ENCODE measurements at regions not wholly inside any gene's neighbourhood (a gene's known extent, or its start where the extent isn't known, plus 50 kb on each side); places are given as distances from the start of the nearest gene placed in this dataset.

GRCh38 chr2:215771241-215771640 is 242.1 kb downstream of the MREG start:
- DNase-seq (ENCODE audit: low read depth), result no peak

- no peak for DNase-seq (ENCODE audit: low read depth)
These were observed 242.7 kb downstream of the MREG start for GRCh38 chr2:215770668-215771067.

- no peak for DNase-seq (ENCODE audit: low read depth)
These were observed 244.1 kb downstream of the MREG start for GRCh38 chr2:215769246-215769645.

- DNase-seq (ENCODE audit: low read depth), result no peak
These were observed 245.7 kb downstream of the MREG start for GRCh38 chr2:215767625-215768024.

GRCh38 chr2:215765729-215766360 is 247.5 kb downstream of the MREG start:
- no peak for DNase-seq (ENCODE audit: low read depth)

- no peak for DNase-seq (ENCODE audit: low read depth)
These were observed 248.8 kb downstream of the MREG start for GRCh38 chr2:215764441-215765048.

GRCh38 chr2:215760557-215760956 is 252.8 kb downstream of the MREG start:
- no peak for DNase-seq (ENCODE audit: low read depth)

GRCh38 chr2:215760091-215760490 is 253.3 kb downstream of the MREG start:
- DNase-seq (ENCODE audit: low read depth), result no peak

GRCh38 chr2:215758691-215759090 is 254.7 kb downstream of the MREG start:
- no peak for DNase-seq (ENCODE audit: low read depth)

GRCh38 chr2:215756346-215756730 is 257.0 kb downstream of the MREG start:
- DNase-seq (ENCODE audit: low read depth), result no peak

GRCh38 chr2:215755641-215756345 is 257.6 kb downstream of the MREG start:
- DNase-seq (ENCODE audit: low read depth), result no peak

- no peak for DNase-seq (ENCODE audit: low read depth)
These were observed 258.8 kb downstream of the MREG start for GRCh38 chr2:215754546-215754945.

GRCh38 chr2:215753808-215754207 is 259.5 kb downstream of the MREG start:
- no peak for DNase-seq (ENCODE audit: low read depth)

GRCh38 chr2:215752991-215753390 is 260.4 kb downstream of the MREG start:
- DNase-seq (ENCODE audit: low read depth), result no peak

- DNase-seq (ENCODE audit: low read depth), result no peak
These were observed 260.9 kb downstream of the MREG start for GRCh38 chr2:215752436-215752835.

- DNase-seq (ENCODE audit: low read depth), result no peak
These were observed 261.5 kb downstream of the MREG start for GRCh38 chr2:215751911-215752272.

GRCh38 chr2:215751200-215751910 is 262.0 kb downstream of the MREG start:
- DNase-seq (ENCODE audit: low read depth), result no peak

- DNase-seq (ENCODE audit: low read depth), result no peak
These were observed 262.6 kb downstream of the MREG start for GRCh38 chr2:215750763-215751162.

- peak; percentile 88 for DNase-seq (ENCODE audit: low read depth)
These were observed 264.0 kb downstream of the MREG start for GRCh38 chr2:215749092-215749957.

GRCh38 chr2:215748446-215748845 is 264.9 kb downstream of the MREG start:
- no peak for DNase-seq (ENCODE audit: low read depth)

- DNase-seq (ENCODE audit: low read depth), result no peak
These were observed 266.3 kb downstream of the MREG start for GRCh38 chr2:215746887-215747615.

All from forelimb muscle (tissue), 1 donor.